22Rv1 (cell line): ENCODE measurements at regions not wholly inside any gene's neighbourhood (a gene's known extent, or its start where the extent isn't known, plus 50 kb on each side); places are given as distances from the start of the nearest gene placed in this dataset.
"Not testable (repeated sequence)": the region's sequence is repeated elsewhere in the genome, so short reads cannot be mapped to it uniquely, and the experiment has no call there.

Experiments
- ZFX ChIP-seq: fragments of 450-650 bp; IDR thresholded peaks from 2 replicates; pipeline ENCODE4 v1.6.1; 2017; ENCODE audit warnings: antibody characterized with exemption, borderline replicate concordance
- TF ChIP-seq, protein P1 (sequence below): fragments of 450-650 bp; IDR thresholded peaks from 2 replicates; pipeline ENCODE4 v1.5.1; 2017; ENCODE audit warnings: mild to moderate bottlenecking

DNA sequence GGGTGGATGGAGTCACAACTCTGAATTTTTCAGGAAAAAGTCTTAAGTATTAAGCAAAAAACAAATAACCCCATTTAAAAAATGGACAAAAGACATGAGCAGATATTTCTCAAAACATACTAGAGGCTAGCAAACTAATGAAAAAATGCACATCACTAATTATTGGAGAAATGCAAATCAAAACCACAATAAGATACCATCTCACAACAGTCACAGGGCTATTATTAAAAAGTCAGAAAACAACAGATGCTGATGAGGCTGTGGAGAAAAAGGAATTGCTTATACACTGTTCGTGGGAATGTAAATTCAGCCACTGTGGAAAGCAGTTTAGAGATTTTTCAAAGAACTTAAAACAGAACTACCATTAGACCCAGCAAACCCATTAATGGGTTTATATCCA lies 125.4 kb upstream of the NBPF19 start:
- TF ChIP-seq, protein P1, sequence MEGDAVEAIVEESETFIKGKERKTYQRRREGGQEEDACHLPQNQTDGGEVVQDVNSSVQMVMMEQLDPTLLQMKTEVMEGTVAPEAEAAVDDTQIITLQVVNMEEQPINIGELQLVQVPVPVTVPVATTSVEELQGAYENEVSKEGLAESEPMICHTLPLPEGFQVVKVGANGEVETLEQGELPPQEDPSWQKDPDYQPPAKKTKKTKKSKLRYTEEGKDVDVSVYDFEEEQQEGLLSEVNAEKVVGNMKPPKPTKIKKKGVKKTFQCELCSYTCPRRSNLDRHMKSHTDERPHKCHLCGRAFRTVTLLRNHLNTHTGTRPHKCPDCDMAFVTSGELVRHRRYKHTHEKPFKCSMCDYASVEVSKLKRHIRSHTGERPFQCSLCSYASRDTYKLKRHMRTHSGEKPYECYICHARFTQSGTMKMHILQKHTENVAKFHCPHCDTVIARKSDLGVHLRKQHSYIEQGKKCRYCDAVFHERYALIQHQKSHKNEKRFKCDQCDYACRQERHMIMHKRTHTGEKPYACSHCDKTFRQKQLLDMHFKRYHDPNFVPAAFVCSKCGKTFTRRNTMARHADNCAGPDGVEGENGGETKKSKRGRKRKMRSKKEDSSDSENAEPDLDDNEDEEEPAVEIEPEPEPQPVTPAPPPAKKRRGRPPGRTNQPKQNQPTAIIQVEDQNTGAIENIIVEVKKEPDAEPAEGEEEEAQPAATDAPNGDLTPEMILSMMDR, result not testable (repeated sequence)
- TF ChIP-seq ZFX, result not testable (repeated sequence)
